ENCODE measurements at regions not wholly inside any gene's neighbourhood (a gene's known extent, or its start where the extent isn't known, plus 50 kb on each side); places are given as distances from the start of the nearest gene placed in this dataset.
"Not testable (repeated sequence)": the region's sequence is repeated elsewhere in the genome, so short reads cannot be mapped to it uniquely, and the experiment has no call there.

GRCh38 chr16:63119905-63120304, 1083.7 kb upstream of the CDH8 start:
- not testable (repeated sequence) for TF ChIP-seq POLR2AphosphoS5 (IDR thresholded peaks at IDR 0.05; ENCODE audit: borderline replicate concordance, low read depth, low read length); EZH2 (IDR thresholded peaks at IDR 0.05); FOXP2 (optimal IDR thresholded peaks at IDR 0.05; ENCODE audit: control extremely low read depth, extremely low read length, insufficient read depth)

Data from SK-N-MC (cell line).